ENCODE measurements at regions not wholly inside any gene's neighbourhood (a gene's known extent, or its start where the extent isn't known, plus 50 kb on each side); places are given as distances from the start of the nearest gene placed in this dataset.
"Not testable (repeated sequence)": the region's sequence is repeated elsewhere in the genome, so short reads cannot be mapped to it uniquely, and the experiment has no call there.

DNA sequence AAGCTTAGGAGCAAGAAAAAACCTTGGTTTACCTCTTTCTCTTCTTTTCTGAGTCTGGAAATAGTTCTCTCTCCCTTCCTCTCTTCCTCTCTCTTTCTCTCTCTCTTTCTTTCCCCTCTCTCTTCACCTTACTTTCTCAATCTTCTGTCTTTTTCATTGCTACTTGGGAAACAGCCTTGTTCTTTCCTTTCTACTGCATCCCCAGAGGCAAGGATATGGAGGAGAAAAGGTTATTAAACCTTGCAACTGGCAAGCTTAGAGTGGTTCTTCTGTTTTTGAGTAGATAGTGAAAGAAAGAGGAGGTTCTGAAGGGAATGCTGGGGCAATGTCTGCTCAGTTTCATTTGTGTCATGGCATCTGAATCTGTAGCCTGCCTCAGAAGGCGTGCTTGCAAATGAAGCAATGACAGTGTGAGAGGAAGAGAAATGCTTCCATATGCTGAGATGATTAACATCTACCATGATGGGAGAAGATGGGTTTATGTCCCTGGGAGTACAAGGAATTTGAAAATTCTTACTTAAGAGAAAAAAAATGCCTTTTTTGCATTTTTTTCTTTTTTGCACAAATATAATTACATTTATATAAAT is 190.6 kb downstream of the CEP135 start:
- no peak for DNase-seq

DNA sequence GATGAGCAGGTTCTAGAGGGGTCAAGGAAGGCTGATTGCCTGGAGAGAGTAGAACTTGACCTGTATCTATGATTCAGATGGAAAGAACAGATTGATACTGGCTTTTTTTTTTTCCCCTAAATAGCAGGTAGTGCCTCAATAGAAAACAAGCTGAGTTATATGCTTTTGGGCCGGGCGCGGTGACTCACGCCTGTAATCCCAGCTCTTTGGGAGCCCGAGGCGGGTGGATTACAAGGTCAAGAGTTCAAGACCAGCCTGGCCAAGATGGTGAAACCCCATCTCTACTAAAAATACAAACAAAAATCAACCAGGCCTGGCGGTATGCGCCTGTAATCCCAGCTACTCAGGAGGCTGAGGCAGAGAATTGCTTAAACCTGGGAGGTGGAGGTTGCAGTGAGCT is 186.1 kb downstream of the CEP135 start:
- DNase-seq: not testable (repeated sequence)

DNA sequence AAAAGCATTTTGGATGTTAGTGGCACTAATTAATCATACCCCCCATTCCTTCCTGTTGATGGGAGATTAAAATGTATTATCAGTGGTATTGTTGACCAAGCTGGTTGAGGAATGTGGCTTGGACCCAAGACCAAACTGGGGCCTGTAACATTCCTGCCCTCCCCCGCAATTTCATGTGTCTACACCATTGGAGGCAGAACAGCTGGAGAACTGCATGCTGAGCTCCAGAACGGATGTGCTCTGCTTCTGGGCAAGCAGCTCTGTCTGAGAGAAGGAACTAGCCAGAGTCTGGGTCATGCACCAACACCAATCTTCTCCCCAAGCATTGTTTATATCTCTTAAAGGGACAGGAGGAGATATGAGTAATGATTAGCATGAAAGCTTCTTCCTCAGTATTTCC is 185.5 kb downstream of the CEP135 start:
- peak; percentile 81 for DNase-seq

DNA sequence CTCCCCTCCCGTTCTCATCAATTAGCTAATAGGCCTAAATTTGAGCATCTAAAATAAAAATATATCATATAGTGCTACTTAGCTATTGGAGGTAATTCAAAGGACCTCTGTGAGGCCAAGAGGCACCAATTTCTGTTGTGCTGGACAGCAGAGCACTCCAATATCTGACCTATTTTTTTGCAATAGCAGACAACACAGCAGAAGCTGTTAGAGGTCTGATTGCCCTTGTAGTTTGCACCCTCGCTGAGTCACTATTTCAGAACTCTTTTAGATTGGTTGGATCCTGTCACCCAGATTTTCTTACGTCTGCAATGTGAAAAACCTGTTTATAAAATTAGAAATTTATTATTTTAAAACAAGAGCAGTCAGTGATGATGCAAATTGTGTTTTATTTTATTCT is 184.1 kb downstream of the CEP135 start:
- no peak for DNase-seq

DNA sequence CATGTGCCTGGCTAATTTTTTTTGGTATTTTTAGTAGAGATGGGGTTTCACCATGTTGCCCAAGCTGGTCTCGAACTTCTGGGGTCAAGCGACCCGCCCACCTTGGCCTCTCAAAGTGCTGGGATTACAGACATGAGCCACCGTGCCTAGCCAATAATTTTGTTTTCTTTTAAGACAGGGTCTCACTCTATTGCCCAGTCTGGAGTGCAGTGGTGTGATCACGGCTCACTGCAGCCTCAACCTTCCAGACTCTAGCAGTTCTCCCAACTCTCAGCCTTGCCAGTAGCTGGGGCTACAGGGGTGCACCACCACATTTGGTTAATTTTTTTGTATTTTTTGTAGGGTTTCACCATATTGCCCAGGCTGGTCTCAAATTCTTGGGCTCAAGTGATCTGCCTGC is 183.4 kb downstream of the CEP135 start:
- DNase-seq: not testable (repeated sequence)

DNA sequence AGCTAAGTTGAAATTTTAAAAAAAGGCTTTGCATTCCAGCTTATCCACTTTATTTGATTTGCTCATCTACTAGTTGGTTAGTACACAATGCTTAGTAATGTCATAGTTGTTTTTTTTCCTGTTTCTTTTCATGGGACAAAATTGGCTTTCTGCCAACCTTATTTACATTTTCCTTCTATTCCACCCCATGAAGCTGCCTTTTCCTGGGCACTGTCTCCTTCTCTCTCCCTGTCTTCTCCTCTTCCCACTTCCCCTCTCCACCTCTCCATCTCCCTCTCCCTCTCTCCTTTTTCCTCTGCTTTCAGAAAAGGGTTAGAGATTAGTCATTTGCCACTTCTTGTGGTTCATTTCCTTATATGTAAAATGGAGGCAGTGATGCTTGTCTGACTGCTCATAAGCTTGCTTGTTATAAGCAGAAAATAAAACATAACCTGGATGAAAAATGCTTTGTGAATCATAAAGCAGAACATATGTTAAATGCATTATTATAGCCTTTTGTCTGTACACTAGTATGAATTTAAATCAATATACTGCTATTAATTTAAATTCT is 181.9 kb downstream of the CEP135 start:
- peak; percentile 23 for DNase-seq

DNA sequence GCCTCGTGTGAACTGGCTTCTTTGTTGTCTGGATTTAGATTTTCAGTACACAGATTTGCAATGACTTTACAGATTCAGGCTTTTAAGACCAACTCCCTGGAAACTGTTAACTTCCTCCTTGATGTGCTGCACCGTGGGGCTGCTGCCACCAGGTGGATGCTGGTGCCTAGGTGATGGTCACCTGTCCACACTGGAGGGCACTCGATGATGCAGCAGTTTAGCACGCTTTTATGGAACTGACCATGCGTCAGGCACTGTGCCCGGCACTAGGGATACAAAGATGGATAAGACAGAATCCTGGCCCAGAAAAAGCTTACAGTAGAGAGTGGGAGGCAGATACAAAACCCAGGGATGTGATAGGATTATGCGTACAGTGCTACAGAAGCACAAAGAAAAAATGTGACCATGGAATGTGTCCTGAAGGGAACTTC is 180.7 kb downstream of the CEP135 start:
- DNase-seq: peak; percentile 13

DNA sequence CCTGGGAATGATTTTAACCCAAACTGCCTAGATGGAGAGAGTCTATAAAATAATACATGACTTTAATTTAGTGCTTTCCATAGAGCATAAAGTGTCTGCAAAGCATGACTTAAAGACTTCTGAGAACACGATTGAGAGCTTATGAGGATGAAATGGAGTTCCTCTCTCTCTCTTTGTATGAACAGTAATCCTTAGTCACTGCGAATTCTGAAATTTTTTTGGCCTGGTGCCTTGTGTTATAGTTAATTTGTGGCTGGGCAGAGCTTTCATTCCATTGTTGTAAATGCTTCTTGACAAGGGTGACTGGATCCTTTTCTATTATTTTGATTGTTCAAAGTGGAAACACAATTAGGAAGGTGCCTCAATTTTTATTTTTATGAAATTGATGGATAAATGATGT is 179.5 kb downstream of the CEP135 start:
- DNase-seq: peak; percentile 79

DNA sequence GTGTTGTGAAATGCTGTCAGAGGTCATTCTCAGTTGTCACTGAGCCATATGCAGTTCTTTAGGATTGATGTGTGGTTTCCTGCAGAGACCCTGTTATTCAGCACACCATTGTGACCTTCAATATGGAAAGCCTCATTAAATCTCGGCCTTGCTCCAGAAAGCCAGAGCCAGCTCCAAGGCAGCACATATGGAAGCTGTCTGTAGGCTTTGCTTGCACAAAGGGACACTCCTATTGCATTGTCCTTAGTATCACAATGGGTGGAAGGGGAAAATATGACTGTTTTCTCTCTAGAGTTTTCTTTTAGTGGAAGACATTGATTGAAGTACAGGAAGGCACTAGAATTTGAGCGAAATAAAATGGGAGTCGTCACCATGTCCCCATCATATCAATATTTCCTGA is 179.0 kb downstream of the CEP135 start:
- DNase-seq: peak; percentile 66

DNA sequence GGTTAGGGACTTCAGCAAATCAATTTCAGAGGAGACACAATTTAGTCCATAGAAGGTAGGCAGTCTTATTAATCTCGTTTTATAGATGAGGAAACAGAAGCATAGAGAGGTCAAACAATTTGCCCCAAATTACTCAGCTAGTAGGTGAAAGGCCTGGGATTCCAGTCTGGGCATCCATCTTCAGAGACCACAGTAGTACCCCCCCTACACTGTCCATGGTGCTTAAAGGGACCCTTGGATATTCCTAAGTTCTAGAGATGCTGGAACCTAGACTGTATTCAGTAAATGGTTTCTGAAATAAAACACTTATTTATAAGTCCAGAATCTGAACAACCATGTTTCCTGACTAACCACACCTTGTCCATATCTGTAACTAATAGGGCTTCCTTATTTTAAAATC is 174.8 kb downstream of the CEP135 start:
- DNase-seq: no peak

DNA sequence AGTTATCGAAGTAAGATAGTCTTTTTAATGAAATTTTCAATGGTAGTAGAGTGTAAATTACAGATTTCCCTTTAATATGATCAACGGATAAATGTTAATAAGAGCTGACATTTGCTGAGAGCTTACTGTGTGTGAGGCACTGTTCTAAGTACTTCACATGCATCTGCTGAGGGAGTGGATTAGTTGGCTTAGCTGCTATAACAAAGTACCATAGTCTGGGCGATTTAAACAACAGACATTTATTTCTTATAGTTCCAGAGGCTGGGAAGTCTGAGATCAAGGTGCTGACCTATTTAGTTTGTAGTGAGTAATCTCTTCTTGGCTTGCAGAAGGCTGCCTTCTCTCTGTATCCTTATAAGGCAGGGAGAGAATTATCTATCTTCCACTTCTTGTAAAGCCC is 174.3 kb downstream of the CEP135 start:
- no peak for DNase-seq

DNA sequence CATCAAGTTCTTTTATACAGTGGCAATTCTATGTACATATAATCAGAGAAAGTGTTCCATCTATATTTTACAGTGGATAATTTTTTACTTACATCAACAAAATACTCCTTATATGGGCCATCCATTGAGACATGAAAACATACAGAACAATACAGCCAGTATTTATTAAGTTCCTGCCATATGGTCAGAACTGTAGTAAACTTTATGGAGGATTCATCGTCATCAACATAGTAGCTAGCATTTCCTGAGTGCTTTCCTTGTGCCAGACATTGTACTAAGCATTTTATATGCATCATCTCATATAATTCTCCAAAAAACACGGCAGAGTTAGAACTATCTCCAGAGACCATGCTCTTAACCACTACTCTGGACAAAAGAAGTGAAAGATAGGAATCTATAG is 170.1 kb downstream of the CEP135 start:
- DNase-seq: no peak

DNA sequence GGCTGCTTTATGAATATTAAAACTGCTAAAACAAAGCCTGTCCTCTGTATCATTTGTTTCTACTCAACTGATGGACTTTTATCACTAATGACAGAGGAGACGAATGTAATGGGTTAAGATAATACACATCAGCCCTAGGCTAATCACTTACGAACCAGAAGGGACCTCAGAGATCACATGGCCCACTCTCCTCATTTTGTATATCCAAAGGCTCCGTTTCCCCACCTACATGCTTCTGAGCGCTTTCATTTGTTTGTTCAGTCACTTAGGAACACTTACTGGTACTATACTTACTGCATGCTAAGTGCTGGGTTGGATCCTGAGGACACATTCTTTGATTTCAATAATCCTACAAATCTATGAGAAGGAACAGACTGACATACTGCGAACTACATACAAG is 169.3 kb downstream of the CEP135 start:
- DNase-seq: no peak

DNA sequence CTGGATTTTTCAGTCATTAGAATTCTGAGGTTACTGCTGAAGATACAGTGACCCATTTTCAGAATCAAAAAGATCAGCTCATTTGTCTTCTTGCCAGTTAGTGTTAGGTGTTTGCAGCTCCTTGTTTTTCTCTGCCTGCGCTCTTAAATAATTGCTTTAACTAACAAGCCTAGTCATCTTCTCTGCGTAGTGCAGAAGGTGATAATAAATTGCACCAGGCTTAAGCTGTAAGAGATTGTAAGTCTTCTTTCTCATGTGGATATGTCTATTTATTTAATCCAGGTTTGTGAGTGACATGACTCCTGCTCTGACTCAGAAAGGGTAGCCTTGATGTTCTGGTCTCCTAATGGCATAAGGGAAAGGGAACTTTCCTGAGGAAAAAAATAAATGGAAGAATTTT is 167.2 kb downstream of the CEP135 start:
- no peak for DNase-seq

DNA sequence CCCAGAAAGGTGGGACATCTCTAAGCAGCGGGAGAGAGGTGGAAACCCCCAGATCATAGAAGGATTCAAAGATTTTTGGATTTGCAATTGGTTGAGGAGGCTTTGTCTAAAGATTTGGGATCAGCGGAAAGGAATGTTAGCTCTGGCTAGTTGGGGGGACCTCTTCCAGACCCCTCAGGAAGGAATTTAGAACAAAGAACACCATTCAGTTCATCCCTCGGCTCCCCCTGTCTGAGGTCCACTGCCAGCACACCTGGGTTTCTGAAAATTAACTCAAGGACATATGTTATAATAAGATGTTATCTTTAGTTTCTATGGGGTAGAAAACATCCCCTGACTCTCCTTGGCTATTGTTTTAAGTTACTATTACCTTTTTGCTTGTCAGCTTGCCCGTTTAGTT is 163.6 kb downstream of the CEP135 start:
- no peak for DNase-seq

DNA sequence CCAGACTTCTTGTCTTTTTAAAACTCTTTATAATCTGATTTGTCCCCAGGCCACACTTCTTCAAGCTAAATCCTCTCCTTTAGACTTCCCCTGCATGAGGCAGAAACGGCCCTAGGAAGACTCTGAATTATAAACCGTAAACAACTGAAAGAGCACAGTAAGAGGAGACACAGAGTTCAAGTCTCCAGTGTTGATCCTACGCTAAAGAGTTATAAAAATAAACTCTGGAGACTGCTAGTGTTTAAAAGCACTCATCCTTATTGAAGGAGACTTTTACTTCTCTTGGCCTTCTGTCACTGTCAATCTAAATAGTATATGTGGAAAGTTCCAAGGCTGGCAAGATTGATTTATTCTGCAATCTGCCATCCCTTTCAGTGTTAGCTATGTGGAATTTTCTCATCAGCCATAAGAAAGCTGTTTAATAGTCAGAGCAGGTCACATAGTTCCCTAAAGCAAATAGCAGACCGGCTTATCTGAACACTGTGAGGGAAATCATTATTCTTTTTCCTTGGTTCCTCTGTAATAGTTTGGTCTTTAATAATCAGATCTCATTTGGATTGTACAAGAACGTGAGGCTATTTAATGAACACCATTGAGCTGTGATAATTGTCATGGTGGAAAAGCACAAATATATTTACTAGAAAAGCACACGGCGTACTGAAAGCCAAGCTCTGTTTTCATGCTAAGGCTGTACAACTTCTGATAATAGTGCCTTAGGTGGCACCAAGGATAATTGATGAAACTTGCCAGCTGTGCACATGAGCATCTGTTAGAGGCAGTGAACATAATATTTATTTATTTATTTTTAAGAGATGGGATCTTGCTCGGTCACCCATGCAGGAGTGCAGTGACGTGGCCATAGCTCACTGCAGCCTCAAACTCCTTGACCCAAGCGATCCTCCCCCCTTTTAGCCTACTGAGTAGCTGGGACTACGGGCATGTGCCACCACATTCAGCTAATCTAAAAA is 157.7 kb downstream of the CEP135 start:
- DNase-seq: no peak

DNA sequence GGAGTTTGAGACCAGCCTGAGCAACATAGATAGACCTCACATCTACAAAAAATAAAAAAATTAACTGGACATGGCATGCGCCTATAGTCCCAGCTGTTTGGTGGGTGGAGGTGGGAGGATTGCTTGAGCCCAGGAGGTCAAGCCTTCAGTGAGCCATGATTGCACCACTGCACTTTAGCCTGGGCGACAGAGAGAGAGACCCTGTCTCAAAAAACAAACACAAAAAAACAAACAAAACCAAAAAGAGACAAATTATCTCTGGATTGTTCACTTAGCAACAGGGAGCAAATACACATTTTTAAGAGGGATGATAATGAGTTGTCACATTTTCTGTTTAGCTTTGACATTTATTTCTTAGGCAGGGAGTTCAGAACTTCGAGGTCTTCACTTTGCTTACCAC is 155.4 kb downstream of the CEP135 start:
- DNase-seq: no peak

DNA sequence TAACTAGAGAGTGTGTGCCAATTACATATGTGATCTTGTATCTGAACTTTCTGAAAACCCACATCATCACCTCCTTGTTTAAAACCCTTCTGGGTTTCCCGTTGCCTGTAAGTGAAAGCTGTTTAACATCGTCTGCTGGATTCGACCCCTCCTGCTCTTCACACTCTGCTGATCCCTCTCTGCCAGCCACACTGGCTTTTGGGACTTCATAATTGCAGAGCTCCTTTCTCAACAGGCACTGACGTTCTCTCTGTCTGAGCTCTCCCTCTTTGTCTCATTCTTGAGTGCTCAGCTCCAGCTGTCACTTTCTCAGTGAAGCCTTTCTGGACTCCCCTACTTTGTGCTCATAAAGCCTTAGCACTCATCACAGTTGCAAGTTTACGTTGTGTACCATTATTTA is 153.9 kb downstream of the CEP135 start:
- no peak for DNase-seq

DNA sequence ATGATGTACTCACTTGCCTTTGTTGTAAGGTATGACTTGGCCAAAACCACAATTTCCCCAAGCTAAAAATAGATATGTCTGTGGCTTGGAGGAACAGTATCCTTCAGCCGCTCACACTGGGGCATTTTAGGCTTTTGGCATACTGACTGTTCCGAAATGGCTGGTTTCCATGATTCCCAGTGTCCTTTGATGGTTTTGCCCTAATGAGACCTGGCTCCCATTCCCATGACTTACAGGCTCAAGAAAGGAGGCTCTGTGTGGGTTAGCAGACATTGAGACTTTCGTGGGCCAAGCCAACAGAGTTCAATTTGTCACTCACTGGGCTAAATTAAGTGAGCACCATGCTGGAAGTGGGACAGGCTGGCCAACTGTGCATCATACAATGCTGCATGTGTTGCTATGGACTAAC is 150.6 kb downstream of the CEP135 start:
- DNase-seq: no peak

DNA sequence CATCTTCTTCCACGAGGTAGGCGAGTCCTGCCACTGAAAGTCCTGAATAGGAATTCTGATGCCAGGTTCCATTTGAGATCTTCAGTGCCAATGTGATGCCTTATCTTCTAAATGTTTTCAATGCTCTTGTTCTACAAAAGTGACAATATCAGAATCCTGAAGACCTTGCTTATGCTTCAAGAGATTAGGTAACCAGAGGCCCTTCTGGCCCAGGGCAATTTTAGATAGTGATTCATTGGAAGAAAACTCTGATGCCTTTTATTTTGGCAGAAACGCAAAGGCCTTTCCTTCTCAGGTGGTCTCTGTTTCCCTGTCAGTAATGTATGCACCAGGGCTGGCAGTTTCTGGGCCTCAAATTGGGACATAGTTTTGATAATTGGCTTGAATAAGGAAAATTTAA is 144.8 kb downstream of the CEP135 start:
- no peak for DNase-seq

DNA sequence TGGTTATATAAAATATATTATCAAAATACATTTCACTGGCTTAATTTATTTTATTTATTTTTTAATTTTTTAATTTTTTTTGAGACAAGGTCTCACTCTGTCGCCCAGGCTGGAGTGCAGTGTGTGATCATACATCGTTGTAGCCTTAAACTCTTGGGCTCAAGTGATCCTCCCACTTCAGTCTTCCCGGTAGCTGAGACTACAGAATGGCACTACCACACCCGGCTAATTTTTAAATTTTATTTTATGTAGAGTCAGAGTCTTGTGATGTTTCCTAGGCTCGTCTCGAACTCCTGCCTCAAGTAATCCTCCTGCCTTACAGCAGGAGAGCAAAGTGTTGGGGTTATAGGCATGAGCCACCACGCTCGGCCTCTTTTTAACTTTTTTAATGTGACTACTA is 143.8 kb downstream of the CEP135 start:
- no peak for DNase-seq

DNA sequence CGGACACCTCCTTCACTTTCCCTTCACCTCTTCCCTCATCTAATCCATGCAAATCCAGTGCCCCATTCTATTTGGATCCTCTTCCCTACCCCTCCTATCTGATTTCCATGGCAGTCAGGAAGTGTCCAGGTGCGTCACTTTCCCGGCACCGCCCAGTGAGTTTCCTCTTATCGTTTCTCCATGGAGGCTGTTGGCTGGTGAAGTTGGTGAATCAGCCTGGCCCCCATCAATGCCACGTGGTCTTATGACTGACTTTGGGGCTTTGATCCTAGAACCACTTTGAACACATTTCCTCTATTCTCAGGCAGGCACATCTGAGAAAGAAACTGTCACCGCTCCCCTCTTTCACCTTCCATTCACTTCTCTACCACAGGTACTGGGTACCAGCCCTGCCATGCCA is 137.8 kb downstream of the CEP135 start:
- DNase-seq: peak; percentile 84

DNA sequence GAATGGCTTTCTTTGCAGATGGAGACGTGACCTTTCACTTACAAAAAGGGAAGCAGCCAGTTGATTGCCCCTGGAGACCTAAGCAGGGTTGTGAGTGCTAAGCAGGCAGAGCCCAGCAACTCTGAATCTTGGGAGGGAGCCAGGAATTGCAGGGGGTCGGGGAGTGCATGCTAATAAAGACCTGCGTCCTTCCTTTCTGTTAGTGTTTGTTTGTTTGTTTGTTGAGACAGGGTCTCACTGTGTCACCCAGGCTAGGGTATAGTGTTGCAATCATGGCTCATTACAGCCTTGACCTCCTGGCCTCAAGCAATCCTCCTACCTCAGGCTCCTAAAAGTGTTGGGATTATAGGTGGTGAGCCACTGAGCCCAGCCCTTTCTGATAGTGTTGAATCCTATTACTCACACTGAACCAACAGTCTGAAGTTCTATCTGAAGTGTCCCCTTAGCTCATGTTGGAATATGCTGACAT is 137.4 kb downstream of the CEP135 start:
- DNase-seq: peak; percentile 63

DNA sequence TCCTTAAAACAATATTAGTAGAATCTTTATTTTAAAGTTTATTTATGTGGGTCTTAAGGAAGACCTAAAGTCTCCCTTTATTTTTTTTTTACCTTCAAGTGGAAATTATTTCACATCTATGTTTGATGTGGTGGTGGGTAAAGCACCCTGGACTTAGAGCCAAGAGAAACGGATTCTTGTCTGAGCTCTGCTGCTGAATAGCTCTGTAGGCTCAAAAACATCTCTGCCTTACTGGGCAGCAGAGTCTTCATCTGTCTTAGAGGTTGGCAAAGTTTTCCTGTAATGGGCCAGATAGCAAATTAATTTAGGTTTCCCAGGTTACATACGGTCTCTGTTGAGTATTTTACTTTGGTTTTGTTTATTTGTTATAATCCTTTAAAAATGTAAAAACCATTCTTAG is 136.5 kb downstream of the CEP135 start:
- DNase-seq: no peak
